Body of pancreas (tissue), 4 donors: ENCODE measurements at regions not wholly inside any gene's neighbourhood (a gene's known extent, or its start where the extent isn't known, plus 50 kb on each side); places are given as distances from the start of the nearest gene placed in this dataset.

ENCODE experiments used
- CTCF ChIP-seq, 7 experiments: fragments of 450-650 bp in 4 of 7; fragments of 200-600 bp in 3 of 7; sonication (generic) in 3 of 7; IDR thresholded peaks; one replicate each; pipeline ENCODE4 v1.5.1; 2016 to 2019; ENCODE audit warnings: antibody characterized with exemption in 7 of 7
- POLR2A ChIP-seq, 3 donors: fragments of 450-650 bp; IDR thresholded peaks; one replicate each; pipeline ENCODE4 v1.6.1; 2016; ENCODE audit warnings: antibody characterized with exemption in 3 of 3, mild to moderate bottlenecking in 2 of 3

- TF ChIP-seq CTCF (IDR thresholded peaks at IDR 0.05) (no peak), POLR2A (IDR thresholded peaks at IDR 0.05) (no peak)
Observed at GRCh38 chr21:22632176-22632575, 1634.0 kb downstream of the NCAM2 start.
